ENCODE measurements at regions not wholly inside any gene's neighbourhood (a gene's known extent, or its start where the extent isn't known, plus 50 kb on each side); places are given as distances from the start of the nearest gene placed in this dataset.

- no peak overlapping the region for H3K4me3 ChIP-seq (ENCODE audit: low read length)
- TF ChIP-seq CTCF (IDR thresholded peaks at IDR 0.05; ENCODE audit: insufficient read depth, low read depth, low read length, missing control alignments) = no peak
- DNase-seq (ENCODE audit: low read depth) = no peak
Observed at GRCh38 chr13:67445436-67445835, 215.3 kb upstream of the PCDH9 start.

- no peak for DNase-seq (ENCODE audit: low read depth)
- TF ChIP-seq CTCF (IDR thresholded peaks at IDR 0.05; ENCODE audit: insufficient read depth, low read depth, low read length, missing control alignments) = no peak
- no peak overlapping the region for H3K4me3 ChIP-seq (ENCODE audit: low read length)
Observed at GRCh38 chr13:67443923-67444322, 213.8 kb upstream of the PCDH9 start.

GRCh38 chr13:67440236-67440975 is 210.3 kb upstream of the PCDH9 start:
- TF ChIP-seq CTCF (IDR thresholded peaks at IDR 0.05; ENCODE audit: insufficient read depth, low read depth, low read length, missing control alignments) = no peak
- H3K4me3 ChIP-seq (ENCODE audit: low read length) = no peak overlapping the region
- DNase-seq (ENCODE audit: low read depth) = no peak

- no peak for TF ChIP-seq CTCF (IDR thresholded peaks at IDR 0.05; ENCODE audit: insufficient read depth, low read depth, low read length, missing control alignments)
- H3K4me3 ChIP-seq (ENCODE audit: low read length) = no peak overlapping the region
- no peak for DNase-seq (ENCODE audit: low read depth)
Observed at GRCh38 chr13:67439365-67439764, 209.2 kb upstream of the PCDH9 start.

GRCh38 chr13:67438465-67438864 is 208.3 kb upstream of the PCDH9 start:
- no peak overlapping the region for H3K4me3 ChIP-seq (ENCODE audit: low read length)
- TF ChIP-seq CTCF (IDR thresholded peaks at IDR 0.05; ENCODE audit: insufficient read depth, low read depth, low read length, missing control alignments) = peak; percentile 9
- DNase-seq (ENCODE audit: low read depth) = peak; percentile 2

GRCh38 chr13:67437244-67437643 is 207.1 kb upstream of the PCDH9 start:
- TF ChIP-seq CTCF (IDR thresholded peaks at IDR 0.05; ENCODE audit: insufficient read depth, low read depth, low read length, missing control alignments) = no peak
- DNase-seq (ENCODE audit: low read depth) = no peak
- no peak overlapping the region for H3K4me3 ChIP-seq (ENCODE audit: low read length)

GRCh38 chr13:67421475-67421874 is 191.3 kb upstream of the PCDH9 start:
- no peak for TF ChIP-seq CTCF (IDR thresholded peaks at IDR 0.05; ENCODE audit: insufficient read depth, low read depth, low read length, missing control alignments)
- no peak for DNase-seq (ENCODE audit: low read depth)
- H3K4me3 ChIP-seq (ENCODE audit: low read length) = no peak overlapping the region

Data from epithelial cell of esophagus (primary cell).